ENCODE measurements at regions not wholly inside any gene's neighbourhood (a gene's known extent, or its start where the extent isn't known, plus 50 kb on each side); places are given as distances from the start of the nearest gene placed in this dataset.

GRCh38 chr13:50523307-50523706 lies 320.2 kb downstream of the DLEU7 start:
- H3K4me3 ChIP-seq (replicated peaks; ENCODE audit: low read depth, low read length), result no peak overlapping the region
- TF ChIP-seq, protein P1, sequence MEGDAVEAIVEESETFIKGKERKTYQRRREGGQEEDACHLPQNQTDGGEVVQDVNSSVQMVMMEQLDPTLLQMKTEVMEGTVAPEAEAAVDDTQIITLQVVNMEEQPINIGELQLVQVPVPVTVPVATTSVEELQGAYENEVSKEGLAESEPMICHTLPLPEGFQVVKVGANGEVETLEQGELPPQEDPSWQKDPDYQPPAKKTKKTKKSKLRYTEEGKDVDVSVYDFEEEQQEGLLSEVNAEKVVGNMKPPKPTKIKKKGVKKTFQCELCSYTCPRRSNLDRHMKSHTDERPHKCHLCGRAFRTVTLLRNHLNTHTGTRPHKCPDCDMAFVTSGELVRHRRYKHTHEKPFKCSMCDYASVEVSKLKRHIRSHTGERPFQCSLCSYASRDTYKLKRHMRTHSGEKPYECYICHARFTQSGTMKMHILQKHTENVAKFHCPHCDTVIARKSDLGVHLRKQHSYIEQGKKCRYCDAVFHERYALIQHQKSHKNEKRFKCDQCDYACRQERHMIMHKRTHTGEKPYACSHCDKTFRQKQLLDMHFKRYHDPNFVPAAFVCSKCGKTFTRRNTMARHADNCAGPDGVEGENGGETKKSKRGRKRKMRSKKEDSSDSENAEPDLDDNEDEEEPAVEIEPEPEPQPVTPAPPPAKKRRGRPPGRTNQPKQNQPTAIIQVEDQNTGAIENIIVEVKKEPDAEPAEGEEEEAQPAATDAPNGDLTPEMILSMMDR (IDR thresholded peaks at IDR 0.05; ENCODE audit: low read depth, low read length, missing control alignments), result no peak
- DNase-seq (ENCODE audit: extremely low read depth, low read depth), result no peak

DNA sequence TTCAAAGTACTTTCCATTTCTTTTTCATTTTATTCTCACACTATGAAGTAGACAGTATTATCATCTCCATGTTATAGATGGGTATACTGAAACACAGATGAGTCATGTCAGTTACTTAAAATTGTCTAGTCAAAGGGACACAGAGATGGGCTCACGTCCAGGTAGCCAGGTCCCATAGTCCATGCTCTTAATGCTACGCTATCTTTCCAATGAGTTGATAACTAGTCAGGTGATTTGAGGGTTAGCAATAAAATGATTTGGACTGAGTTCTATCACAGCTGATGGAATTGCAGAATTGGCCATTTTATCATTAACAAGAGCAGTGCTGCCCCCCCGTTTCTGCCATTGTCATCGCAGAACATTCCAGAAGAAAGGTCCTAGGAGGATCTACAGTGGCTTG lies 318.9 kb downstream of the DLEU7 start:
- no peak for DNase-seq (ENCODE audit: extremely low read depth, low read depth)
- H3K4me3 ChIP-seq (replicated peaks; ENCODE audit: low read depth, low read length), result no peak overlapping the region
- TF ChIP-seq, protein P1 (IDR thresholded peaks at IDR 0.05; ENCODE audit: low read depth, low read length, missing control alignments), result no peak

- no peak for DNase-seq (ENCODE audit: extremely low read depth, low read depth)
- TF ChIP-seq, protein P1 (IDR thresholded peaks at IDR 0.05; ENCODE audit: low read depth, low read length, missing control alignments), result no peak
- H3K4me3 ChIP-seq (replicated peaks; ENCODE audit: low read depth, low read length), result no peak overlapping the region
Observed at GRCh38 chr13:50526661-50527071, 316.8 kb downstream of the DLEU7 start.

- no peak overlapping the region for H3K4me3 ChIP-seq (replicated peaks; ENCODE audit: low read depth, low read length)
- TF ChIP-seq, protein P1 (IDR thresholded peaks at IDR 0.05; ENCODE audit: low read depth, low read length, missing control alignments), result no peak
- DNase-seq (ENCODE audit: extremely low read depth, low read depth), result no peak
Observed at GRCh38 chr13:50527188-50527587, 316.3 kb downstream of the DLEU7 start.

DNA sequence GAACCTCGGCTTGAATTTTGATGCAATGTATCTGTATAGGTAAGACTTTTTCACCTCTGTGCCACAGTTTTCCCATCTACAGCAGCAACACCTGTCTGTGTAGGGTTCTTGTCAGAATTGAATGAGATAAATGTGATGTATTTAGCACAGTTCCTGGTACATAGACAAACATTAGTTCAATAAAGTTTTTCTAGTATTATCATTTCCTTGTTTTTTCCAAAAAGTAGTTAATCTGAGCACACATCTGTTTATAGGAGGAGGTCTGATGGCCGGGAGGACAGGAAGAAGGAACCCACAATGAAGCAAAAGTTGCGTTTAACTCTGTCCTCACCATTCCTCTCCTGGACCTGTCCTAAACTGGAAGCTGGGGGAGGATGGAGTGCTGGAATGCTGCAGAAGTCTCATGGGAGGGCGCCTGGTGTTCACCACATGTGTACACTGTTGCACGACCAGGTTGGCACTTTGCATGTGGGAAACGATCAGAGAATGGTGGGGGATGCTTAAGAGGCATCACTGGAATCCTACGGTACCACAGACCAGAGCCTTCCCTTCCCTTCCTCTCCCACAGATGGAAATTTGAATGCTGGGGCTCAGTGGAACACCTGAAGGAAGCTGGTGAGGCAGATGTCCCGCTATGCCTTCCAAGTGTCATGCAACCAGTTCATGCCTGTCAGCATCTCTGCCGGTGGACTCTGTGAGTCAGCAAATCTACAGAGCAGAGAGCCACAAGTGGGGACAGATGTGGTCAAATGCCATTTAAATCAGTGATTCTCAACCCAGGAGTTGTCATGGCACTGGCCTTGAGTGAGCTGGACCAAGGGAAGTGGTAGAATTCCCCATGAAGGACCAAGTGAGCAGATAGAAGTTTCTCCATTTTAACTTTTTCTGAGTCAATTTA lies 315.6 kb downstream of the DLEU7 start:
- H3K4me3 ChIP-seq (replicated peaks; ENCODE audit: low read depth, low read length), result no peak overlapping the region
- TF ChIP-seq, protein P1 (IDR thresholded peaks at IDR 0.05; ENCODE audit: low read depth, low read length, missing control alignments), result no peak
- DNase-seq (ENCODE audit: extremely low read depth, low read depth), result no peak

GRCh38 chr13:50529154-50529882 lies 314.2 kb downstream of the DLEU7 start:
- no peak for DNase-seq (ENCODE audit: extremely low read depth, low read depth)
- H3K4me3 ChIP-seq (replicated peaks; ENCODE audit: low read depth, low read length), result no peak overlapping the region

More at GRCh38 chr13:50529154-50529882, 314.2 kb downstream of the DLEU7 start:
- TF ChIP-seq, protein P1 (IDR thresholded peaks at IDR 0.05; ENCODE audit: low read depth, low read length, missing control alignments), result no peak
